ENCODE measurements at regions not wholly inside any gene's neighbourhood (a gene's known extent, or its start where the extent isn't known, plus 50 kb on each side); places are given as distances from the start of the nearest gene placed in this dataset.

DNA sequence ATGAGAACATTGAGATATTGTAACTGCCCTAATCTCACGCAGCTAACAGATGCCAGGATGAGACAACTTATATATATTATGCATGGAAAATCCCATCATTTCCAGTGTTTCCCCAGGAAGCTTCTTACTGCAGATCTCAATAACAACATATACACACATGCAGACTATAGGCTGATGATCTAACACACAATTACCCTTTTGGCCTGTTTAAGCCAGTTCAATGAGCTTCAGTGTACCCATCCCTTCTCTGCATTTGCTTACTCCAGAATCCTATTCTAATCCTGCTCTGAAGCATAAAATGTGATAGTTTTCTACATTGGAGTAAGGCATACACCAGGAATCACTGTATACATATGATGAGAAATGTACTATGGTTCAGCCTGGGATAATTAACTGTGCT lies 489.4 kb downstream of the SUCLA2 start:
- TF ChIP-seq, protein P1, sequence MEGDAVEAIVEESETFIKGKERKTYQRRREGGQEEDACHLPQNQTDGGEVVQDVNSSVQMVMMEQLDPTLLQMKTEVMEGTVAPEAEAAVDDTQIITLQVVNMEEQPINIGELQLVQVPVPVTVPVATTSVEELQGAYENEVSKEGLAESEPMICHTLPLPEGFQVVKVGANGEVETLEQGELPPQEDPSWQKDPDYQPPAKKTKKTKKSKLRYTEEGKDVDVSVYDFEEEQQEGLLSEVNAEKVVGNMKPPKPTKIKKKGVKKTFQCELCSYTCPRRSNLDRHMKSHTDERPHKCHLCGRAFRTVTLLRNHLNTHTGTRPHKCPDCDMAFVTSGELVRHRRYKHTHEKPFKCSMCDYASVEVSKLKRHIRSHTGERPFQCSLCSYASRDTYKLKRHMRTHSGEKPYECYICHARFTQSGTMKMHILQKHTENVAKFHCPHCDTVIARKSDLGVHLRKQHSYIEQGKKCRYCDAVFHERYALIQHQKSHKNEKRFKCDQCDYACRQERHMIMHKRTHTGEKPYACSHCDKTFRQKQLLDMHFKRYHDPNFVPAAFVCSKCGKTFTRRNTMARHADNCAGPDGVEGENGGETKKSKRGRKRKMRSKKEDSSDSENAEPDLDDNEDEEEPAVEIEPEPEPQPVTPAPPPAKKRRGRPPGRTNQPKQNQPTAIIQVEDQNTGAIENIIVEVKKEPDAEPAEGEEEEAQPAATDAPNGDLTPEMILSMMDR (IDR thresholded peaks at IDR 0.05), result no peak
- no peak for TF ChIP-seq POLR2A (IDR thresholded peaks at IDR 0.05)
